Panc1 (cell line): ENCODE measurements at regions not wholly inside any gene's neighbourhood (a gene's known extent, or its start where the extent isn't known, plus 50 kb on each side); places are given as distances from the start of the nearest gene placed in this dataset.
"Not testable (repeated sequence)": the region's sequence is repeated elsewhere in the genome, so short reads cannot be mapped to it uniquely, and the experiment has no call there.

Source experiments
- ATAC-seq: fragments of 200-7000 bp; cut with Tn5 transposase; 2 replicates; pipeline ENCODE4 v1.9.1; 2020; ENCODE audit warnings: mild to moderate bottlenecking, moderate library complexity
- BruUV-seq: library from RNA; stranded (reverse); fragments of 400-500 nt; replicated peaks from 2 replicates; lab custom pipeline; 2021; lab: Mats Ljungman, UMichigan
- CTCF ChIA-PET: fragments of 300-600 bp; sonication (Branson Sonifier 250); formaldehyde crosslinking; loops from one replicate; lab custom pipeline; 2022; ENCODE audit warnings: antibody characterized with exemption; lab: Charles Lee
- POLR2A ChIA-PET: fragments of 300-600 bp; sonication (Branson Sonifier 250); formaldehyde crosslinking; loops from one replicate; lab custom pipeline; 2022; ENCODE audit warnings: antibody characterized with exemption; lab: Charles Lee
- DNase-seq: peaks from one replicate; pipeline ENCODE4 v3.0.0-alpha.2; 2010; ENCODE audit warnings: low read depth, low spot score
- H3K27ac ChIP-seq: 2 replicates; pipeline ENCODE4 v1.5.1; 2011; ENCODE audit warnings: mild to moderate bottlenecking, low read length, inconsistent platforms
- H3K27me3 ChIP-seq: fragments of 200-500 bp; sonication (Bioruptor generic); 2 replicates; pipeline ENCODE4 v1.6.0; 2014; ENCODE audit warnings: low read length, inconsistent platforms; ENCODE audit not compliant: control insufficient read depth, insufficient read depth
- H3K36me3 ChIP-seq: fragments of 200-500 bp; sonication (Bioruptor generic); 2 replicates; pipeline ENCODE4 v1.5.1; 2014; ENCODE audit warnings: inconsistent platforms, mild to moderate bottlenecking, low read length, moderate library complexity; ENCODE audit not compliant: control insufficient read depth, insufficient read depth
- H3K4me1 ChIP-seq: 2 replicates; pipeline ENCODE4 v1.5.1; 2011; ENCODE audit warnings: inconsistent platforms, mild to moderate bottlenecking, low read length, moderate library complexity; ENCODE audit not compliant: control insufficient read depth, insufficient read depth
- H3K4me3 ChIP-seq, 2 experiments: 2 replicates each; pipeline ENCODE4 v1.5.1; 2011 to 2012; ENCODE audit warnings: low read depth in 2 of 2, low read length in 2 of 2, mild to moderate bottlenecking in 2 of 2, inconsistent platforms in 1 of 2, moderate library complexity in 1 of 2
- H3K9me3 ChIP-seq: fragments of 200-500 bp; sonication (Bioruptor generic); 2 replicates; pipeline ENCODE4 v1.5.1; 2014; ENCODE audit warnings: low read depth, mild to moderate bottlenecking, inconsistent platforms, low read length, moderate library complexity; ENCODE audit not compliant: control insufficient read depth, insufficient read depth
- POLR2AphosphoS5 ChIP-seq: IDR thresholded peaks from 2 replicates; pipeline ENCODE4 v1.6.1; 2012; ENCODE audit warnings: mild to moderate bottlenecking, low read depth, low read length, moderate library complexity
- SIN3A ChIP-seq: IDR thresholded peaks from 2 replicates; pipeline ENCODE4 v1.6.1; 2012; ENCODE audit warnings: low read depth, mild to moderate bottlenecking, low read length, moderate library complexity, borderline replicate concordance; ENCODE audit not compliant: insufficient read depth
- TCF7L2 ChIP-seq: IDR thresholded peaks from 2 replicates; pipeline ENCODE4 v1.6.1; 2011; ENCODE audit warnings: mild to moderate bottlenecking, low read depth, low read length, inconsistent platforms
- in situ Hi-C: cut with HindIII; loops from 2 replicates; pipeline ENCODE4 v1.10.0; 2016; ENCODE audit warnings: low sequenced_read_pairs, low pct_unique_long_range_greater_than_20kb
- intact Hi-C: fragments of 100-400 bp; cut with micrococcal nuclease; formaldehyde crosslinking; loops from one replicate; pipeline ENCODE4 v1.10.0; 2022; ENCODE audit not compliant: unreplicated experiment
- TF ChIP-seq, protein P1 (sequence below): fragments of 450-650 bp; IDR thresholded peaks from 2 replicates; pipeline ENCODE4 v1.5.1; 2017; ENCODE audit warnings: mild to moderate bottlenecking
- TF ChIP-seq, protein P2 (sequence below), 2 experiments: IDR thresholded peaks; 2 replicates each; pipeline ENCODE4 v1.6.1; 2011 to 2012; ENCODE audit warnings: low read depth in 2 of 2, control low read depth in 1 of 2, low read length in 1 of 2, mild to moderate bottlenecking in 1 of 2, moderate library complexity in 1 of 2; ENCODE audit not compliant: insufficient read depth in 1 of 2

DNA sequence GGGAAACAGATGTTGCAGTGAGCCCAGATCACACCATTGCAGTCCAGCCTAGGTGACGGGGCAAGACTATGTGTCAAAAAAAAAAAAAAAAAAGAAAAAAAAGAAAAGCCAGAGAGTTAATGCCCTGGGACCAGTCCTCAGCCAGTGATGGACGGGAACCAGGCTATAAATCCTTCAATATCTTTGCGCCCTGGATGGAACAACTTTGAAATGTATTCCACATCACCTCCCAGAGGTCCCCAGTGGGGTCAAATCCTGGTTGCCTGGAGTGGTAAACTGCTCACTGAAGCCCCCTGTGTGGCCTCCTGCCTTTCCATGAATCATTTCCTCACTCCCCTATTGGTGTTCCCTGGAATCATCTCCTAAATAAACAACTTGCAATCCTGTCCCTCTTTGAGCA lies 166.9 kb downstream of the DEFB131A start:
- ATAC-seq = no peak
- in situ Hi-C loops = no loop called here
- TF ChIP-seq POLR2AphosphoS5 (no peak), SIN3A (no peak), TCF7L2 (no peak)
- TF ChIP-seq, protein P1, sequence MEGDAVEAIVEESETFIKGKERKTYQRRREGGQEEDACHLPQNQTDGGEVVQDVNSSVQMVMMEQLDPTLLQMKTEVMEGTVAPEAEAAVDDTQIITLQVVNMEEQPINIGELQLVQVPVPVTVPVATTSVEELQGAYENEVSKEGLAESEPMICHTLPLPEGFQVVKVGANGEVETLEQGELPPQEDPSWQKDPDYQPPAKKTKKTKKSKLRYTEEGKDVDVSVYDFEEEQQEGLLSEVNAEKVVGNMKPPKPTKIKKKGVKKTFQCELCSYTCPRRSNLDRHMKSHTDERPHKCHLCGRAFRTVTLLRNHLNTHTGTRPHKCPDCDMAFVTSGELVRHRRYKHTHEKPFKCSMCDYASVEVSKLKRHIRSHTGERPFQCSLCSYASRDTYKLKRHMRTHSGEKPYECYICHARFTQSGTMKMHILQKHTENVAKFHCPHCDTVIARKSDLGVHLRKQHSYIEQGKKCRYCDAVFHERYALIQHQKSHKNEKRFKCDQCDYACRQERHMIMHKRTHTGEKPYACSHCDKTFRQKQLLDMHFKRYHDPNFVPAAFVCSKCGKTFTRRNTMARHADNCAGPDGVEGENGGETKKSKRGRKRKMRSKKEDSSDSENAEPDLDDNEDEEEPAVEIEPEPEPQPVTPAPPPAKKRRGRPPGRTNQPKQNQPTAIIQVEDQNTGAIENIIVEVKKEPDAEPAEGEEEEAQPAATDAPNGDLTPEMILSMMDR = no peak
- TF ChIP-seq, protein P2, sequence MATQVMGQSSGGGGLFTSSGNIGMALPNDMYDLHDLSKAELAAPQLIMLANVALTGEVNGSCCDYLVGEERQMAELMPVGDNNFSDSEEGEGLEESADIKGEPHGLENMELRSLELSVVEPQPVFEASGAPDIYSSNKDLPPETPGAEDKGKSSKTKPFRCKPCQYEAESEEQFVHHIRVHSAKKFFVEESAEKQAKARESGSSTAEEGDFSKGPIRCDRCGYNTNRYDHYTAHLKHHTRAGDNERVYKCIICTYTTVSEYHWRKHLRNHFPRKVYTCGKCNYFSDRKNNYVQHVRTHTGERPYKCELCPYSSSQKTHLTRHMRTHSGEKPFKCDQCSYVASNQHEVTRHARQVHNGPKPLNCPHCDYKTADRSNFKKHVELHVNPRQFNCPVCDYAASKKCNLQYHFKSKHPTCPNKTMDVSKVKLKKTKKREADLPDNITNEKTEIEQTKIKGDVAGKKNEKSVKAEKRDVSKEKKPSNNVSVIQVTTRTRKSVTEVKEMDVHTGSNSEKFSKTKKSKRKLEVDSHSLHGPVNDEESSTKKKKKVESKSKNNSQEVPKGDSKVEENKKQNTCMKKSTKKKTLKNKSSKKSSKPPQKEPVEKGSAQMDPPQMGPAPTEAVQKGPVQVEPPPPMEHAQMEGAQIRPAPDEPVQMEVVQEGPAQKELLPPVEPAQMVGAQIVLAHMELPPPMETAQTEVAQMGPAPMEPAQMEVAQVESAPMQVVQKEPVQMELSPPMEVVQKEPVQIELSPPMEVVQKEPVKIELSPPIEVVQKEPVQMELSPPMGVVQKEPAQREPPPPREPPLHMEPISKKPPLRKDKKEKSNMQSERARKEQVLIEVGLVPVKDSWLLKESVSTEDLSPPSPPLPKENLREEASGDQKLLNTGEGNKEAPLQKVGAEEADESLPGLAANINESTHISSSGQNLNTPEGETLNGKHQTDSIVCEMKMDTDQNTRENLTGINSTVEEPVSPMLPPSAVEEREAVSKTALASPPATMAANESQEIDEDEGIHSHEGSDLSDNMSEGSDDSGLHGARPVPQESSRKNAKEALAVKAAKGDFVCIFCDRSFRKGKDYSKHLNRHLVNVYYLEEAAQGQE (IDR thresholded peaks at IDR 0.05; ENCODE audit: insufficient read depth in 1 of 2, low read depth in 2 of 2, low read length in 1 of 2) = no peak

DNA sequence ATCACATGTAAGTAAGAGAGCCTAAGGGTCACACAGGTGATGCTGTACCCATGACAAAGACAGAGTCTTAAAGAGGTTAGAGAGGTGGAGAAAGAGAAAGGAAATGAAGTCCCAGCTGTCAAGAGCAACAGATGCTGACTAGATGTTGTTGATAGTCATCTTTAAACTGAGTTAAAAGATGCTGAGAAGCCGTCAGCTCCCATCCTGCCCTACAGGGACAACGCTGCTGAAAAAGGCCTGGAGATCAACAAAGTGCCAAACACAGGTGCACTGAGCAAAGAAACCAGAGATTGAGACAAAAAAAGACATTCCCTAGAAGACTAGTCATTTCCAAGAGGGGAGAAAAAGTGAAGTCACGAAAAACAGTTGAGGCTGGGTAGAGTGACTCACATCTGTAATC lies 145.0 kb upstream of the DRD5 start:
- H3K4me1 ChIP-seq, DNase-seq, POLR2A ChIA-PET, H3K27ac ChIP-seq, H3K27me3 ChIP-seq, BruUV-seq, in situ Hi-C loops, H3K36me3 ChIP-seq, H3K4me3 ChIP-seq, intact Hi-C loops, ATAC-seq, H3K9me3 ChIP-seq, CTCF ChIA-PET: not testable (repeated sequence)

More for the DNA sequence above, 166.9 kb downstream of the DEFB131A start:
- BruUV-seq = no TSS peak
- ChIA-PET CTCF (no interaction called here), POLR2A (no interaction called here)
- no peaks in the 10 kb centered on the region for H3K4me1 ChIP-seq
- intact Hi-C loops = no loop called here
- DNase-seq = no peak
- no peak overlapping the region for H3K27ac ChIP-seq
- no peaks in the 10 kb centered on the region for H3K36me3 ChIP-seq
- H3K4me3 ChIP-seq = no peak overlapping the region
- no peaks in the 10 kb centered on the region for H3K27me3 ChIP-seq
- no peaks in the 10 kb centered on the region for H3K9me3 ChIP-seq

DNA sequence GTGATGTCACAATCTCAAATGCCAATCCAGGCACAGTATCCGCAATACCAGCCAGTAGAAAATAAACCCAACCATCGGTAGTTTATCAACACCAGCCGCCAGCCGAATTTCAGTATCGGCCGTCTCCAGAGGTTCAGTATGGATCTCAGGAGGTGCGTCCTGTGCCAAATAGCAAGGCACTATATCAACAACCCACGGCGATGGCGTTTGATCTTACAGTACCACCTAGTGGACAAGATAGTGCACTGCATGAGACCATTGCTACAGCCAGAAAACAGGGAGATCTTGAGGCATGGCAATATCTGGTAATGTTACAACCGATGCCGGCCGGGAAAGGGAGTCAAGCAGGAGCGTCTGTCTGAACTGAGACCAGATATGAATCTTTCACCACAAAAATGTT lies 121.8 kb upstream of the DRD5 start:
- ATAC-seq, H3K9me3 ChIP-seq, CTCF ChIA-PET, H3K4me1 ChIP-seq, H3K36me3 ChIP-seq, H3K27ac ChIP-seq, POLR2A ChIA-PET, in situ Hi-C loops, H3K27me3 ChIP-seq, BruUV-seq, H3K4me3 ChIP-seq, intact Hi-C loops: not testable (repeated sequence)
- DNase-seq = peak; percentile 0
- TF ChIP-seq, protein P1 = peak; percentile 71

DNA sequence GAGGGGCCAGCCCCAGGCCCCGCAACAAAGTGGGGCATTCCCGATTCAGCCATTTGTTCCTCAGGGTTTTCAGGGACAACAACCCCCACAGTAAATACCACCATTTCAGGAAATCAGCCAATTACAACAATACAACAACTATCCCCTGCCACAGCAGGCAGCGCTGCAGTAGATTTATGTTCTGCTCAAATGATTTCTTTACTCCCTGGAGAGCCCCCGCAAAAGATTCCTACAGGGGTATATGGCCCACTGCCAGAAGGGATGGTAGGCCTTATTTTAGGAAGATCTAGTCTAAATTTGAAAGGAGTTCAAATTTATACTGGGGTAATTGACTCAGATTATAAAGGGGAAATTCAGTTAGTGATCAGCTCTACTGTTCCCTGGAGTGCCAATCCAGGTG lies 120.5 kb upstream of the DRD5 start:
- DNase-seq, intact Hi-C loops, H3K9me3 ChIP-seq, BruUV-seq, H3K27ac ChIP-seq, POLR2A ChIA-PET, ATAC-seq, H3K27me3 ChIP-seq, H3K36me3 ChIP-seq, H3K4me3 ChIP-seq, H3K4me1 ChIP-seq, CTCF ChIA-PET, in situ Hi-C loops: not testable (repeated sequence)

DNA sequence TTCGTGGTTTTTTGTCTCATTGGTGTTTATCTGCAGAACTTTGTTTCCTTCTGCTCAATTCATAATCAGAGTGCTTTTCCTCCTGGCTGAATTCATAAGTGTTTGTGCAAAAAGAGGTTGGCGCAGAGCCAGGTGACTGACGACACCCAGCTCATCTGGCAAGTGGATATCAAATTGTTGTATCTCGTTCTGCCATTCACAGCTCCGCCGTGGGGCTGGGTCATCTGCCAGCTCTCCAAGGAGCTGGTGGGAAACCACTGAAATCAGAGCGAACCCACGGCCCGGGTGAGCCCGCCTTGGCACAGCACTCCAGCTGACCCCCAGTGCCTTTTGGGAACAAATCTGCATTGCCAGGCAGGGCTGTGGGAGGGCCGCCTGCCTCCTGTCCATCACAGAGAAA lies 110.7 kb upstream of the DRD5 start:
- H3K27me3 ChIP-seq, in situ Hi-C loops, BruUV-seq, ATAC-seq, DNase-seq, H3K9me3 ChIP-seq, H3K4me3 ChIP-seq, CTCF ChIA-PET, intact Hi-C loops, H3K36me3 ChIP-seq, H3K27ac ChIP-seq, H3K4me1 ChIP-seq, POLR2A ChIA-PET: not testable (repeated sequence)
